ENCODE measurements at regions not wholly inside any gene's neighbourhood (a gene's known extent, or its start where the extent isn't known, plus 50 kb on each side); places are given as distances from the start of the nearest gene placed in this dataset.

- DNase-seq (ENCODE audit: low read depth), result no peak
These were observed 720.5 kb downstream of the VRK1 start for GRCh38 chr14:97517566-97518234.

GRCh38 chr14:97523936-97524335 is 726.8 kb downstream of the VRK1 start:
- DNase-seq (ENCODE audit: low read depth), result no peak

GRCh38 chr14:97524589-97525319 is 727.6 kb downstream of the VRK1 start:
- no peak for DNase-seq (ENCODE audit: low read depth)

GRCh38 chr14:97527993-97528392 is 730.8 kb downstream of the VRK1 start:
- DNase-seq (ENCODE audit: low read depth), result no peak

- no peak for DNase-seq (ENCODE audit: low read depth)
These were observed 734.9 kb downstream of the VRK1 start for GRCh38 chr14:97532052-97532451.

- DNase-seq (ENCODE audit: low read depth), result no peak
These were observed 739.2 kb downstream of the VRK1 start for GRCh38 chr14:97536421-97536820.

GRCh38 chr14:97538749-97539410 is 741.7 kb downstream of the VRK1 start:
- DNase-seq (ENCODE audit: low read depth), result no peak

- DNase-seq (ENCODE audit: low read depth), result no peak
These were observed 742.2 kb downstream of the VRK1 start for GRCh38 chr14:97539411-97539795.

- no peak for DNase-seq (ENCODE audit: low read depth)
These were observed 742.7 kb downstream of the VRK1 start for GRCh38 chr14:97539884-97540283.

- no peak for DNase-seq (ENCODE audit: low read depth)
These were observed 746.0 kb downstream of the VRK1 start for GRCh38 chr14:97543221-97543620.

GRCh38 chr14:97543816-97544215 is 746.6 kb downstream of the VRK1 start:
- DNase-seq (ENCODE audit: low read depth), result no peak

GRCh38 chr14:97544571-97544970 is 747.4 kb downstream of the VRK1 start:
- DNase-seq (ENCODE audit: low read depth), result no peak

- DNase-seq (ENCODE audit: low read depth), result no peak
These were observed 749.5 kb downstream of the VRK1 start for GRCh38 chr14:97546491-97547230.

GRCh38 chr14:97550463-97550862 is 753.3 kb downstream of the VRK1 start:
- no peak for DNase-seq (ENCODE audit: low read depth)

GRCh38 chr14:97554597-97554996 is 757.4 kb downstream of the VRK1 start:
- DNase-seq (ENCODE audit: low read depth), result no peak

- DNase-seq (ENCODE audit: low read depth), result no peak
These were observed 767.2 kb downstream of the VRK1 start for GRCh38 chr14:97564334-97564733.

GRCh38 chr14:97571201-97571600 is 774.0 kb downstream of the VRK1 start:
- no peak for DNase-seq (ENCODE audit: low read depth)

- no peak for DNase-seq (ENCODE audit: low read depth)
These were observed 774.8 kb downstream of the VRK1 start for GRCh38 chr14:97571866-97572555.

- DNase-seq (ENCODE audit: low read depth), result no peak
These were observed 775.6 kb downstream of the VRK1 start for GRCh38 chr14:97572583-97573458.

- no peak for DNase-seq (ENCODE audit: low read depth)
These were observed 778.5 kb downstream of the VRK1 start for GRCh38 chr14:97575677-97576076.

- no peak for DNase-seq (ENCODE audit: low read depth)
These were observed 781.9 kb downstream of the VRK1 start for GRCh38 chr14:97578982-97579548.

Measured in GM04503 (cell line).